ENCODE measurements at regions not wholly inside any gene's neighbourhood (a gene's known extent, or its start where the extent isn't known, plus 50 kb on each side); places are given as distances from the start of the nearest gene placed in this dataset.

GRCh38 chr19:28887920-28888618 lies 324.9 kb downstream of the UQCRFS1 start:
- Histone ChIP-seq H3K4me1 (replicated peaks in 1 of 2) (peaks cover 15 to 18% of the 10 kb centered on the region in 2 donors), H3K4me3 (no peak overlapping the region), H3K27ac (no peak overlapping the region)
- ATAC-seq (replicated peaks in 6 of 8), result no peak
- 37 to 96% (median 87%) methylated on average over 2 to 7 of the region's 14 CpGs; no CpG with 5 or more reads in 2 of the 10 experiments for WGBS, 10 experiments
- in situ Hi-C loops (cut with MboI; ENCODE audit: low pct_unique_long_range_greater_than_20kb in 2 of 9, low sequenced_read_pairs in 9 of 9, unreplicated experiment in 9 of 9), result loop anchor here in 2 of 9 experiments (10.0 to 25.0 kb wide), 2 partner anchors 153 to 926 kb away; no protein-coding TSS in a partner anchor

- Histone ChIP-seq H3K4me1 (replicated peaks in 1 of 2) (peaks cover 22 to 32% of the 10 kb centered on the region in 2 donors), H3K4me3 (no peak overlapping the region), H3K27ac (no peak overlapping the region)
- ATAC-seq (replicated peaks in 6 of 8), result no peak
- 0 to 100% (median 17%) methylated on average over 1 to 3 of the region's 3 CpGs for WGBS, 10 experiments
- in situ Hi-C loops (cut with MboI; ENCODE audit: low pct_unique_long_range_greater_than_20kb in 2 of 9, low sequenced_read_pairs in 9 of 9, unreplicated experiment in 9 of 9), result loop anchor here in 2 of 9 experiments (10.0 to 25.0 kb wide), 2 partner anchors 152 to 924 kb away; no protein-coding TSS in a partner anchor
Measured at GRCh38 chr19:28886708-28887107, 326.2 kb downstream of the UQCRFS1 start.

GRCh38 chr19:28885965-28886364 lies 327.0 kb downstream of the UQCRFS1 start:
- no peak overlapping the region for H3K27ac ChIP-seq
- H3K4me3 ChIP-seq, result no peak overlapping the region
- 65 to 100% (median 91%) methylated on average over 1 to 3 of the region's 4 CpGs; no CpG with 5 or more reads in 2 of the 10 experiments for WGBS, 10 experiments
- peaks cover 29 to 39% of the 10 kb centered on the region in 2 donors for H3K4me1 ChIP-seq (replicated peaks in 1 of 2)
- ATAC-seq (replicated peaks in 6 of 8), result no peak
- in situ Hi-C loops (cut with MboI; ENCODE audit: low pct_unique_long_range_greater_than_20kb in 2 of 9, low sequenced_read_pairs in 9 of 9, unreplicated experiment in 9 of 9), result loop anchor here in 2 of 9 experiments (10.0 to 25.0 kb wide), 2 partner anchors 151 to 924 kb away; no protein-coding TSS in a partner anchor

- ATAC-seq (replicated peaks in 6 of 8), result no peak
- in situ Hi-C loops (cut with MboI; ENCODE audit: low pct_unique_long_range_greater_than_20kb in 2 of 9, low sequenced_read_pairs in 9 of 9, unreplicated experiment in 9 of 9), result loop anchor here in 2 of 9 experiments (10.0 to 25.0 kb wide), 2 partner anchors 150 to 923 kb away; no protein-coding TSS in a partner anchor
- peaks cover 36 to 50% of the 10 kb centered on the region in 2 donors for H3K4me1 ChIP-seq (replicated peaks in 1 of 2)
- H3K27ac ChIP-seq, result no peak overlapping the region
- H3K4me3 ChIP-seq, result no peak overlapping the region
- WGBS, 10 experiments, result 25 to 100% (median 74%) methylated on average over 2 to 11 of the region's 12 CpGs; no CpG with 5 or more reads in 2 of the 10 experiments
Measured at GRCh38 chr19:28884786-28885476, 328.0 kb downstream of the UQCRFS1 start.

GRCh38 chr19:28883241-28883693 lies 329.7 kb downstream of the UQCRFS1 start:
- H3K4me1 ChIP-seq (replicated peaks in 1 of 2), result peaks cover 44 to 55% of the 10 kb centered on the region in 2 donors
- in situ Hi-C loops (cut with MboI; ENCODE audit: low pct_unique_long_range_greater_than_20kb in 2 of 9, low sequenced_read_pairs in 9 of 9, unreplicated experiment in 9 of 9), result loop anchor here in 2 of 9 experiments (10.0 to 25.0 kb wide), 2 partner anchors 148 to 921 kb away; no protein-coding TSS in a partner anchor
- H3K27ac ChIP-seq, result peak overlapping the region; percentile 2 to 30
- ATAC-seq (replicated peaks in 6 of 8), result peak in 7 of 8 experiments; percentile 55 to 78 (median 67)
- WGBS, 10 experiments, result 0 to 40% (median 15%) methylated on average over 1 to 7 of the region's 9 CpGs; no CpG with 5 or more reads in 4 of the 10 experiments
- H3K4me3 ChIP-seq, result no peak overlapping the region

GRCh38 chr19:28882818-28883217 lies 330.1 kb downstream of the UQCRFS1 start:
- peak in 5 of 8 experiments; percentile 9 to 35 (median 11) for ATAC-seq (replicated peaks in 6 of 8)
- WGBS, 10 experiments, result 3 to 66% (median 32%) methylated on average over 2 to 6 of the region's 6 CpGs; no CpG with 5 or more reads in 6 of the 10 experiments
- Histone ChIP-seq H3K27ac (peak overlapping the region in 1 of 2 donors; percentile 16), H3K4me1 (replicated peaks in 1 of 2) (peaks cover 44 to 55% of the 10 kb centered on the region in 2 donors), H3K4me3 (no peak overlapping the region)
- in situ Hi-C loops (cut with MboI; ENCODE audit: low pct_unique_long_range_greater_than_20kb in 2 of 9, low sequenced_read_pairs in 9 of 9, unreplicated experiment in 9 of 9), result loop anchor here in 2 of 9 experiments (10.0 to 25.0 kb wide), 2 partner anchors 148 to 921 kb away; no protein-coding TSS in a partner anchor

- WGBS, 10 experiments, result 0 to 80% (median 54%) methylated on average over 1 to 6 of the region's 8 CpGs; no CpG with 5 or more reads in 4 of the 10 experiments
- H3K27ac ChIP-seq, result no peak overlapping the region
- peak in 1 of 8 experiments; percentile 11 for ATAC-seq (replicated peaks in 6 of 8)
- peaks cover 40 to 52% of the 10 kb centered on the region in 2 donors for H3K4me1 ChIP-seq (replicated peaks in 1 of 2)
- no peak overlapping the region for H3K4me3 ChIP-seq
- in situ Hi-C loops (cut with MboI; ENCODE audit: low pct_unique_long_range_greater_than_20kb in 2 of 9, low sequenced_read_pairs in 9 of 9, unreplicated experiment in 9 of 9), result loop anchor here in 2 of 9 experiments (10.0 to 25.0 kb wide), 2 partner anchors 147 to 919 kb away; no protein-coding TSS in a partner anchor
Measured at GRCh38 chr19:28881616-28882015, 331.3 kb downstream of the UQCRFS1 start.

- WGBS, 10 experiments, result 22 to 100% (median 43%) methylated on average over 1 to 9 of the region's 10 CpGs
- no peak for ATAC-seq (replicated peaks in 6 of 8)
- in situ Hi-C loops (cut with MboI; ENCODE audit: low pct_unique_long_range_greater_than_20kb in 2 of 9, low sequenced_read_pairs in 9 of 9, unreplicated experiment in 9 of 9), result loop anchor here in 2 of 9 experiments (10.0 to 25.0 kb wide), 2 partner anchors 146 to 919 kb away; no protein-coding TSS in a partner anchor
- Histone ChIP-seq H3K27ac (peak overlapping the region in 1 of 2 donors; percentile 48), H3K4me3 (no peak overlapping the region), H3K4me1 (replicated peaks in 1 of 2) (peaks cover 37 to 46% of the 10 kb centered on the region in 2 donors)
Measured at GRCh38 chr19:28880735-28881401, 332.1 kb downstream of the UQCRFS1 start.

GRCh38 chr19:28878862-28879566 lies 333.9 kb downstream of the UQCRFS1 start:
- WGBS, 10 experiments, result 0 to 40% (median 4%) methylated on average over 2 to 9 of the region's 11 CpGs; no CpG with 5 or more reads in 1 of the 10 experiments
- no peak overlapping the region for H3K27ac ChIP-seq
- ATAC-seq (replicated peaks in 6 of 8), result peak; percentile 58 to 92 (median 72)
- H3K4me3 ChIP-seq, result no peak overlapping the region
- H3K4me1 ChIP-seq (replicated peaks in 1 of 2), result peaks cover 37 to 46% of the 10 kb centered on the region in 2 donors
- in situ Hi-C loops (cut with MboI; ENCODE audit: low pct_unique_long_range_greater_than_20kb in 2 of 9, low sequenced_read_pairs in 9 of 9, unreplicated experiment in 9 of 9), result loop anchor here in 2 of 9 experiments (10.0 to 25.0 kb wide), 2 partner anchors 144 to 917 kb away; no protein-coding TSS in a partner anchor

- in situ Hi-C loops (cut with MboI; ENCODE audit: low pct_unique_long_range_greater_than_20kb in 2 of 9, low sequenced_read_pairs in 9 of 9, unreplicated experiment in 9 of 9), result loop anchor here in 2 of 9 experiments (10.0 to 25.0 kb wide), 2 partner anchors 142 to 914 kb away; no protein-coding TSS in a partner anchor
- WGBS, 10 experiments, result 0 to 96% (median 79%) methylated on average over 1 to 6 of the region's 7 CpGs; no CpG with 5 or more reads in 3 of the 10 experiments
- no peak overlapping the region for H3K4me3 ChIP-seq
- peak in 1 of 8 experiments; percentile 20 for ATAC-seq (replicated peaks in 6 of 8)
- H3K4me1 ChIP-seq (replicated peaks in 1 of 2), result peaks cover 23 to 29% of the 10 kb centered on the region in 2 donors
- no peak overlapping the region for H3K27ac ChIP-seq
Measured at GRCh38 chr19:28876609-28877123, 336.3 kb downstream of the UQCRFS1 start.

GRCh38 chr19:28874742-28875141 lies 338.2 kb downstream of the UQCRFS1 start:
- Histone ChIP-seq H3K4me3 (no peak overlapping the region), H3K4me1 (replicated peaks in 1 of 2) (peaks cover 3 to 14% of the 10 kb centered on the region in 2 donors), H3K27ac (no peak overlapping the region)
- in situ Hi-C loops (cut with MboI; ENCODE audit: low pct_unique_long_range_greater_than_20kb in 2 of 9, low sequenced_read_pairs in 9 of 9, unreplicated experiment in 9 of 9), result loop anchor here in 3 of 9 experiments (10.0 to 25.0 kb wide), 3 partner anchors 137 to 912 kb away; no protein-coding TSS in a partner anchor
- no peak for ATAC-seq (replicated peaks in 6 of 8)
- WGBS, 10 experiments, result 40 to 100% (median 73%) methylated on average over 1 to 4 of the region's 9 CpGs; no CpG with 5 or more reads in 3 of the 10 experiments

All from motor neuron (in vitro differentiated cells).